ENCODE measurements at regions not wholly inside any gene's neighbourhood (a gene's known extent, or its start where the extent isn't known, plus 50 kb on each side); places are given as distances from the start of the nearest gene placed in this dataset.

- Histone ChIP-seq H3K4me3 (replicated peaks in 1 of 2; ENCODE audit: low read depth in 1 of 2, low read length in 2 of 2) (no peak overlapping the region), H3K9ac (ENCODE audit: low read length) (no peak overlapping the region), H3K27ac (ENCODE audit: low read depth, low read length) (no peak overlapping the region), H4K20me1 (ENCODE audit: insufficient read depth) (no peaks in the 10 kb centered on the region), H3K4me2 (ENCODE audit: low read length) (no peak overlapping the region), H3K4me1 (ENCODE audit: control insufficient read depth in 1 of 2, insufficient read depth in 2 of 2, low read length in 2 of 2) (no peaks in the 10 kb centered on the region), H3K9me3 (ENCODE audit: control insufficient read depth in 1 of 2, insufficient read depth in 1 of 2, low read depth in 1 of 2, low read length in 2 of 2) (no peaks in the 10 kb centered on the region), H2AFZ (ENCODE audit: low read depth, low read length, poor library complexity, severe bottlenecking) (no peak overlapping the region), H3K9me2 (ENCODE audit: insufficient read depth) (no peaks in the 10 kb centered on the region), H3K27me3 (ENCODE audit: insufficient read depth, low read length) (0 out of 2 replicates have a peak, but pooled peaks cover 4% of the 10 kb centered on the region), H3K36me3 (ENCODE audit: control insufficient read depth in 1 of 2, insufficient read depth in 2 of 2, low read length in 2 of 2) (no peaks in the 10 kb centered on the region), H3K79me2 (ENCODE audit: insufficient read depth, low read length) (no peaks in the 10 kb centered on the region)
- no peak for TF ChIP-seq POLR2AphosphoS5 (IDR thresholded peaks at IDR 0.05; ENCODE audit: low read depth, low read length)
- no peak for TF ChIP-seq SP1 (IDR thresholded peaks at IDR 0.05; ENCODE audit: low read depth)
- no peak for TF ChIP-seq REST (IDR thresholded peaks at IDR 0.05; ENCODE audit: low read depth)
- TF ChIP-seq YY1 (IDR thresholded peaks at IDR 0.05; ENCODE audit: extremely low read depth, insufficient replicate concordance, low read depth, low read length): no peak
- TF ChIP-seq SRF (IDR thresholded peaks at IDR 0.05; ENCODE audit: low read depth): no peak
- no peak for TF ChIP-seq CBX3 (IDR thresholded peaks at IDR 0.05; ENCODE audit: low read depth)
- TF ChIP-seq ATF3 (IDR thresholded peaks at IDR 0.05): no peak
- TF ChIP-seq EZH2phosphoT487 (IDR thresholded peaks at IDR 0.05; ENCODE audit: borderline replicate concordance): no peak
- no peak for TF ChIP-seq ZBTB33 (IDR thresholded peaks at IDR 0.05; ENCODE audit: extremely low read depth, insufficient replicate concordance, low read length)
- TF ChIP-seq CTCF (IDR thresholded peaks at IDR 0.05 in 2 of 3, conservative IDR thresholded peaks at IDR 0.05 in 1 of 3; ENCODE audit: borderline replicate concordance in 1 of 3, insufficient read depth in 1 of 3, low read depth in 2 of 3, low read length in 2 of 3): no peak
- no peak for TF ChIP-seq EGR1 (IDR thresholded peaks at IDR 0.05; ENCODE audit: low read depth)
- no peak for TF ChIP-seq RAD21 (IDR thresholded peaks at IDR 0.05; ENCODE audit: low read depth)
- TF ChIP-seq JUND (IDR thresholded peaks at IDR 0.05): no peak
- no peak for TF ChIP-seq ZNF274 (IDR thresholded peaks at IDR 0.05; ENCODE audit: low read depth, low read length)
- DNase-seq (ENCODE audit: low read depth, low spot score) (no peak), ATAC-seq (no peak)
- RAD21 ChIA-PET (ENCODE audit: low non-redundant PET in 1 of 2, low total read pairs in 2 of 2, uncharacterized antibody in 2 of 2, unreplicated experiment in 2 of 2): no interaction called here
- intact Hi-C loops (cut with micrococcal nuclease): no loop called here
- CTCF ChIA-PET: no interaction called here
- POLR2A ChIA-PET: no interaction called here
- no TSS peak for BruUV-seq (replicated peaks)
Observed at GRCh38 chr3:29092348-29092747, 188.5 kb upstream of the RBMS3 start.

Data from HCT116 (cell line).